IMR-90 (cell line): ENCODE measurements at regions not wholly inside any gene's neighbourhood (a gene's known extent, or its start where the extent isn't known, plus 50 kb on each side); places are given as distances from the start of the nearest gene placed in this dataset.

Source experiments
- BHLHE40 ChIP-seq: fragments of 150-350 bp; IDR thresholded peaks from 2 replicates; pipeline ENCODE4 v1.6.1; 2016; ENCODE audit warnings: mild to moderate bottlenecking, low read depth, low read length
- MAZ ChIP-seq: IDR thresholded peaks from 2 replicates; pipeline ENCODE4 v1.6.1; 2012; ENCODE audit warnings: low read depth, mild to moderate bottlenecking, low read length, improper control_type of control experiment, moderate library complexity, borderline replicate concordance
- POLR2A ChIP-seq: IDR thresholded peaks from 2 replicates; pipeline ENCODE4 v1.6.1; 2012; ENCODE audit warnings: mild to moderate bottlenecking, low read depth, low read length
- RFX5 ChIP-seq: IDR thresholded peaks from 2 replicates; pipeline ENCODE4 v1.8.0; 2012; ENCODE audit warnings: low read depth, mild to moderate bottlenecking, low read length, moderate library complexity
- TF ChIP-seq, protein P1 (sequence below): conservative IDR thresholded peaks from 2 replicates; pipeline ENCODE4 v1.5.1; 2012; ENCODE audit warnings: mild to moderate bottlenecking, low read depth, low read length, improper control_type of control experiment
- TF ChIP-seq, protein P2 (sequence below): fragments of 150-350 bp; IDR thresholded peaks from 2 replicates; pipeline ENCODE4 v1.6.1; 2016; ENCODE audit warnings: low read depth, mild to moderate bottlenecking, low read length, moderate library complexity, borderline replicate concordance

DNA sequence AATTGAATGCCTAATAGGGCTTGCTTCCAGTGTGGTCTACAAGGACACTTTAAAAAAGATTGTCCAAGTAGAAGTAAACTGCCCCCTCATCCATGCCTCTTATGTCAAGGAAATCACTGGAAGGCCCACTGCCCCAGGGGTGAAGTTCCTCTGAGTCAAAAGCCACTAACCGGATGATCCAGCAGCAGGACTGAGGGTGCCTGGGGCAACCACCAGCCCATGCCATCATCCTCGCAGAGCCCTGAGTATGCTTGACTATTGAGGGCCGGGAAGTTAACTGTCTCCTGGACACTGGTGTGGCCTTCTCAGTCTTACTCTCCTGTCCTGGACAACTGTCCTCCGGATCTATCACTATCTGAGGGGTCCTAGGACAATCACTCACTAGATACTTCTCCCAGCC is 411.5 kb downstream of the TENT5A start:
- TF ChIP-seq POLR2A (no peak), BHLHE40 (no peak), RFX5 (no peak), MAZ (no peak)
- TF ChIP-seq, protein P1, sequence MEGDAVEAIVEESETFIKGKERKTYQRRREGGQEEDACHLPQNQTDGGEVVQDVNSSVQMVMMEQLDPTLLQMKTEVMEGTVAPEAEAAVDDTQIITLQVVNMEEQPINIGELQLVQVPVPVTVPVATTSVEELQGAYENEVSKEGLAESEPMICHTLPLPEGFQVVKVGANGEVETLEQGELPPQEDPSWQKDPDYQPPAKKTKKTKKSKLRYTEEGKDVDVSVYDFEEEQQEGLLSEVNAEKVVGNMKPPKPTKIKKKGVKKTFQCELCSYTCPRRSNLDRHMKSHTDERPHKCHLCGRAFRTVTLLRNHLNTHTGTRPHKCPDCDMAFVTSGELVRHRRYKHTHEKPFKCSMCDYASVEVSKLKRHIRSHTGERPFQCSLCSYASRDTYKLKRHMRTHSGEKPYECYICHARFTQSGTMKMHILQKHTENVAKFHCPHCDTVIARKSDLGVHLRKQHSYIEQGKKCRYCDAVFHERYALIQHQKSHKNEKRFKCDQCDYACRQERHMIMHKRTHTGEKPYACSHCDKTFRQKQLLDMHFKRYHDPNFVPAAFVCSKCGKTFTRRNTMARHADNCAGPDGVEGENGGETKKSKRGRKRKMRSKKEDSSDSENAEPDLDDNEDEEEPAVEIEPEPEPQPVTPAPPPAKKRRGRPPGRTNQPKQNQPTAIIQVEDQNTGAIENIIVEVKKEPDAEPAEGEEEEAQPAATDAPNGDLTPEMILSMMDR: no peak
- TF ChIP-seq, protein P2, sequence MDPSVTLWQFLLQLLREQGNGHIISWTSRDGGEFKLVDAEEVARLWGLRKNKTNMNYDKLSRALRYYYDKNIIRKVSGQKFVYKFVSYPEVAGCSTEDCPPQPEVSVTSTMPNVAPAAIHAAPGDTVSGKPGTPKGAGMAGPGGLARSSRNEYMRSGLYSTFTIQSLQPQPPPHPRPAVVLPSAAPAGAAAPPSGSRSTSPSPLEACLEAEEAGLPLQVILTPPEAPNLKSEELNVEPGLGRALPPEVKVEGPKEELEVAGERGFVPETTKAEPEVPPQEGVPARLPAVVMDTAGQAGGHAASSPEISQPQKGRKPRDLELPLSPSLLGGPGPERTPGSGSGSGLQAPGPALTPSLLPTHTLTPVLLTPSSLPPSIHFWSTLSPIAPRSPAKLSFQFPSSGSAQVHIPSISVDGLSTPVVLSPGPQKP: no peak
